IMR-90 (cell line): ENCODE measurements at regions not wholly inside any gene's neighbourhood (a gene's known extent, or its start where the extent isn't known, plus 50 kb on each side); places are given as distances from the start of the nearest gene placed in this dataset.

ENCODE experiments used
- ATAC-seq: fragments of 200-7000 bp; cut with Tn5 transposase; 2 replicates; pipeline ENCODE4 v1.9.1; 2020; ENCODE audit warnings: low read depth, mild to moderate bottlenecking, moderate library complexity
- BruUV-seq: library from RNA; stranded (reverse); fragments of 400-500 nt; replicated peaks from 2 replicates; lab custom pipeline; 2021; lab: Mats Ljungman, UMichigan
- CTCF ChIA-PET: fragments of 300-600 bp; formaldehyde crosslinking; extraction: SDS; loops from one replicate; lab custom pipeline; 2021; ENCODE audit warnings: antibody characterized with exemption; lab: Yijun Ruan, JAX
- POLR2A ChIA-PET: fragments of 300-600 bp; sonication (Branson Sonifier 250); formaldehyde crosslinking; loops from one replicate; lab custom pipeline; 2022; ENCODE audit warnings: antibody characterized with exemption; ENCODE audit not compliant: unreplicated experiment; lab: Charles Lee
- DNase-seq: peaks from one replicate; pipeline ENCODE4 v3.0.0; 2013
- H2AFZ ChIP-seq: replicated peaks from 2 replicates; pipeline ENCODE3; 2013; ENCODE audit warnings: low read length, mild to moderate bottlenecking; ENCODE audit not compliant: poor library complexity
- H2AK5ac ChIP-seq: 2 replicates; pipeline ENCODE4 v1.6.1; 2013; ENCODE audit warnings: low read depth, low read length, inconsistent platforms
- H2AK9ac ChIP-seq: replicated peaks from 2 replicates; pipeline ENCODE3; 2013; ENCODE audit warnings: mild to moderate bottlenecking, low read depth, low read length, moderate library complexity; ENCODE audit not compliant: poor library complexity
- H2BK120ac ChIP-seq: 2 replicates; pipeline ENCODE4 v1.6.1; 2013; ENCODE audit warnings: low read depth, low read length, inconsistent platforms
- H2BK15ac ChIP-seq: 3 replicates; pipeline ENCODE4 v1.6.1; 2013; ENCODE audit warnings: low read depth, low read length, inconsistent platforms
- H2BK20ac ChIP-seq: 2 replicates; pipeline ENCODE4 v1.6.1; 2013; ENCODE audit warnings: low read depth, mild to moderate bottlenecking, inconsistent platforms, low read length, moderate library complexity
- H2BK5ac ChIP-seq: 2 replicates; pipeline ENCODE4 v1.6.1; 2013; ENCODE audit warnings: mild to moderate bottlenecking, low read depth, low read length, inconsistent platforms; ENCODE audit not compliant: poor library complexity, severe bottlenecking
- H3K14ac ChIP-seq: replicated peaks from 2 replicates; pipeline ENCODE4 v1.6.1; 2013; ENCODE audit warnings: low read depth, low read length, inconsistent platforms
- H3K18ac ChIP-seq: 2 replicates; pipeline ENCODE4 v1.6.1; 2013; ENCODE audit warnings: low read depth, low read length, control low read depth
- H3K23ac ChIP-seq: 2 replicates; pipeline ENCODE4 v1.6.1; 2013; ENCODE audit warnings: low read depth, low read length, inconsistent platforms
- H3K27ac ChIP-seq: 2 replicates; pipeline ENCODE4 v1.5.1; 2013; ENCODE audit warnings: mild to moderate bottlenecking, control low read depth, low read length; ENCODE audit not compliant: insufficient read depth
- H3K27me3 ChIP-seq: 2 replicates; pipeline ENCODE4 v1.6.1; 2013; ENCODE audit warnings: low read length; ENCODE audit not compliant: control insufficient read depth, insufficient read depth
- H3K36me3 ChIP-seq: 2 replicates; pipeline ENCODE4 v1.6.1; 2013; ENCODE audit warnings: low read length, mixed read lengths; ENCODE audit not compliant: control insufficient read depth, insufficient read depth
- H3K4ac ChIP-seq: 2 replicates; pipeline ENCODE4 v1.6.1; 2013; ENCODE audit warnings: low read depth, low read length, inconsistent platforms
- H3K4me1 ChIP-seq: 2 replicates; pipeline ENCODE4 v1.6.1; 2013; ENCODE audit warnings: low read length, mixed read lengths; ENCODE audit not compliant: control insufficient read depth, insufficient read depth
- H3K4me2 ChIP-seq: 2 replicates; pipeline ENCODE4 v1.6.1; 2013; ENCODE audit warnings: low read depth, mild to moderate bottlenecking, control low read depth, low read length, moderate library complexity
- H3K4me3 ChIP-seq: 2 replicates; pipeline ENCODE4 v1.5.1; 2013; ENCODE audit warnings: low read depth, mild to moderate bottlenecking, control low read depth, low read length, moderate library complexity; ENCODE audit not compliant: insufficient read depth
- H3K56ac ChIP-seq: 2 replicates; pipeline ENCODE4 v1.6.1; 2013; ENCODE audit warnings: low read length, inconsistent platforms; ENCODE audit not compliant: insufficient read depth; ENCODE audit errors: extremely low read depth
- H3K79me1 ChIP-seq, 2 experiments: 2 replicates each; pipeline ENCODE4 v1.6.1; 2013; ENCODE audit warnings: low read length in 2 of 2, inconsistent platforms in 1 of 2, low read depth in 1 of 2
- H3K9ac ChIP-seq: 2 replicates; pipeline ENCODE4 v1.6.1; 2013; ENCODE audit warnings: low read depth, low read length, control low read depth
- H3K9me1 ChIP-seq: 2 replicates; pipeline ENCODE4 v1.6.1; 2013; ENCODE audit warnings: low read length, inconsistent platforms; ENCODE audit not compliant: insufficient read depth
- H3K9me3 ChIP-seq: 2 replicates; pipeline ENCODE4 v1.6.1; 2013; ENCODE audit warnings: low read length; ENCODE audit not compliant: control insufficient read depth, insufficient read depth
- H4K20me1 ChIP-seq: 2 replicates; pipeline ENCODE4 v1.6.1; 2013; ENCODE audit warnings: low read length, inconsistent platforms; ENCODE audit not compliant: insufficient read depth
- H4K5ac ChIP-seq: 2 replicates; pipeline ENCODE4 v1.6.1; 2013; ENCODE audit warnings: mild to moderate bottlenecking, low read depth, low read length, control low read depth
- H4K8ac ChIP-seq, 2 experiments: 2 replicates each; pipeline ENCODE4 v1.6.1; 2013; ENCODE audit warnings: low read depth in 2 of 2, low read length in 2 of 2, control low read depth in 1 of 2, inconsistent platforms in 1 of 2
- H4K91ac ChIP-seq: 2 replicates; pipeline ENCODE4 v1.6.1; 2013; ENCODE audit warnings: low read depth, low read length, inconsistent platforms; ENCODE audit not compliant: insufficient read depth
- FOS ChIP-seq: fragments of 150-350 bp; IDR thresholded peaks from 2 replicates; pipeline ENCODE4 v1.6.1; 2016; ENCODE audit warnings: low read depth, low read length
- MAFK ChIP-seq: IDR thresholded peaks from 2 replicates; pipeline ENCODE4 v1.6.1; 2012; ENCODE audit warnings: low read depth, low read length, improper control_type of control experiment
- POLR2A ChIP-seq: IDR thresholded peaks from 2 replicates; pipeline ENCODE4 v1.6.1; 2012; ENCODE audit warnings: mild to moderate bottlenecking, low read depth, low read length
- RCOR1 ChIP-seq: IDR thresholded peaks from 2 replicates; pipeline ENCODE4 v1.6.1; 2012; ENCODE audit warnings: mild to moderate bottlenecking, low read length, improper control_type of control experiment; ENCODE audit not compliant: insufficient replicate concordance
- RFX5 ChIP-seq: IDR thresholded peaks from 2 replicates; pipeline ENCODE4 v1.8.0; 2012; ENCODE audit warnings: low read depth, mild to moderate bottlenecking, low read length, moderate library complexity
- SMC3 ChIP-seq: fragments of 150-350 bp; IDR thresholded peaks from 2 replicates; pipeline ENCODE4 v1.6.1; 2016; ENCODE audit warnings: low read depth, mild to moderate bottlenecking, antibody characterized with exemption, low read length, moderate library complexity
- WGBS, 2 experiments: methylation state at CpG; one replicate each; pipeline versions ENCODE4 v1.1.5 to v1.1.7; 2013; ENCODE audit warnings: missing lambda C conversion rate in 2 of 2; ENCODE audit not compliant: insufficient read length in 1 of 2; ENCODE audit errors: extremely low coverage in 2 of 2; 5-methylcytosine and 5-hydroxymethylcytosine counted together
- dilution Hi-C: fragments of 300-500 bp; cut with HindIII; formaldehyde crosslinking; loops from one replicate; pipeline ENCODE4 v1.14.3; 2018; ENCODE audit warnings: low sequenced_read_pairs; ENCODE audit not compliant: unreplicated experiment
- in situ Hi-C: fragments of 300-500 bp; cut with MboI; formaldehyde crosslinking; loops from 3 replicates; pipeline ENCODE4 v1.14.3; 2019; ENCODE audit warnings: low sequenced_read_pairs, inconsistent platforms, mixed read lengths
- intact Hi-C: fragments of 100-400 bp; cut with micrococcal nuclease; formaldehyde crosslinking; loops from 2 replicates; pipeline ENCODE4 v1.10.0; 2022

DNA sequence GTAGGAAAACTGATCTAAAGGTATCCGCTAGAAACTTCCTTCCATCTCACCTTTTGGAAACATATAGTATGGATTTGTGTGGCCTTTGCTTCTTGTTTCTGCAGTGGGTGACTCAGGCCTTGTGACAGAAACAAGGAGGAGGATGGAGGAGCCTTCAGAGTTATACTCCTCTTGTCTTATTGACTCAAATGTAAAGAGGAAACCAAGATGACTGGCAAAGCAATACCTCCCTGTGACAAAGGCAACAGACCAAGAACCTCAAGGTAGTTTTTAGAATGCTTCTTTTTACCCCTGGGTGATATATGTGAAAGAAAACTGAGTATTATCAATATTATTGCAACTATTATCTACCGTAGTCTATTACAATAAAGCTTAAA, 123.3 kb upstream of the SLIT3 start:
- Histone ChIP-seq H4K5ac (no peak overlapping the region), H2BK20ac (no peak overlapping the region), H3K79me1 (no peaks in the 10 kb centered on the region), H4K91ac (no peak overlapping the region), H3K27me3 (no peaks in the 10 kb centered on the region), H3K23ac (no peak overlapping the region), H3K9ac (no peak overlapping the region), H2BK5ac (no peak overlapping the region), H3K4me1 (no peaks in the 10 kb centered on the region), H2AK5ac (no peak overlapping the region), H3K36me3 (no peaks in the 10 kb centered on the region), H3K14ac (no peak overlapping the region), H2AK9ac (no peak overlapping the region), H2BK120ac (no peak overlapping the region), H4K8ac (no peak overlapping the region), H3K4me2 (no peak overlapping the region), H3K18ac (no peak overlapping the region), H3K56ac (no peak overlapping the region), H2AFZ (no peak overlapping the region), H3K27ac (no peak overlapping the region), H3K4me3 (no peak overlapping the region), H3K9me1 (no peaks in the 10 kb centered on the region), H3K4ac (no peak overlapping the region), H3K9me3 (no peaks in the 10 kb centered on the region), H2BK15ac (no peak overlapping the region), H4K20me1 (no peaks in the 10 kb centered on the region)
- in situ Hi-C loops: no loop called here
- no CpG with 5 or more reads among the region's 2 CpGs for WGBS, 2 experiments
- DNase-seq (no peak), ATAC-seq (no peak)
- dilution Hi-C loops: no loop called here
- BruUV-seq: no TSS peak
- ChIA-PET CTCF (interaction anchor here (0.6 to 0.7 kb wide), 2 partner anchors 45 to 121 kb away, joined by 3 read pairs; no protein-coding TSS in a partner anchor), POLR2A (no interaction called here)
- intact Hi-C loops: no loop called here
- no peak for TF ChIP-seq SMC3
- no peak for TF ChIP-seq POLR2A
- no peak for TF ChIP-seq RCOR1
- TF ChIP-seq MAFK: no peak
- no peak for TF ChIP-seq FOS
- no peak for TF ChIP-seq RFX5
